ENCODE measurements at regions not wholly inside any gene's neighbourhood (a gene's known extent, or its start where the extent isn't known, plus 50 kb on each side); places are given as distances from the start of the nearest gene placed in this dataset.
"Not testable (repeated sequence)": the region's sequence is repeated elsewhere in the genome, so short reads cannot be mapped to it uniquely, and the experiment has no call there.

- Histone ChIP-seq H3K79me2 (ENCODE audit: insufficient read depth, low read depth, low read length) (no peaks in the 10 kb centered on the region), H3K9me3 (ENCODE audit: low read length) (no peaks in the 10 kb centered on the region), H3K27ac (ENCODE audit: low read depth, low read length, poor library complexity, severe bottlenecking) (no peak overlapping the region), H3K4me2 (ENCODE audit: low read length) (no peak overlapping the region), H3K4me3 (ENCODE audit: low read depth, low read length, poor library complexity, severe bottlenecking) (no peak overlapping the region), H3K36me3 (ENCODE audit: insufficient read depth, low read length) (no peaks in the 10 kb centered on the region), H3K4me1 (ENCODE audit: insufficient read depth, low read length, poor library complexity, severe bottlenecking) (no peaks in the 10 kb centered on the region), H2AFZ (ENCODE audit: low read length) (no peak overlapping the region), H3K9me2 (ENCODE audit: insufficient read depth, low read length) (no peaks in the 10 kb centered on the region), H4K20me1 (ENCODE audit: insufficient read depth, low read length) (no peaks in the 10 kb centered on the region)
- ChIA-PET CTCF (ENCODE audit: unreplicated experiment) (no interaction called here), POLR2A (no interaction called here)
- intact Hi-C loops (cut with micrococcal nuclease; ENCODE audit: unreplicated experiment), result no loop called here
- TF ChIP-seq EZH2phosphoT487 (IDR thresholded peaks at IDR 0.05; ENCODE audit: borderline replicate concordance, low read depth, low read length) (no peak), CTCF (conservative IDR thresholded peaks at IDR 0.05; ENCODE audit: low read length) (no peak)
- DNase-seq (ENCODE audit: low spot score), result no peak
- BruUV-seq (replicated peaks), result no TSS peak
Measured at GRCh38 chr15:62365795-62366442, 200.8 kb upstream of the C2CD4B start.

- no peak for DNase-seq (ENCODE audit: low spot score)
- Histone ChIP-seq H3K4me3 (ENCODE audit: low read depth, low read length, poor library complexity, severe bottlenecking) (no peak overlapping the region), H3K9me3 (ENCODE audit: low read length) (no peaks in the 10 kb centered on the region), H3K27ac (ENCODE audit: low read depth, low read length, poor library complexity, severe bottlenecking) (no peak overlapping the region), H3K79me2 (ENCODE audit: insufficient read depth, low read depth, low read length) (no peaks in the 10 kb centered on the region), H3K4me2 (ENCODE audit: low read length) (no peak overlapping the region), H3K9me2 (ENCODE audit: insufficient read depth, low read length) (no peaks in the 10 kb centered on the region), H3K36me3 (ENCODE audit: insufficient read depth, low read length) (no peaks in the 10 kb centered on the region), H2AFZ (ENCODE audit: low read length) (no peak overlapping the region), H4K20me1 (ENCODE audit: insufficient read depth, low read length) (no peaks in the 10 kb centered on the region), H3K4me1 (ENCODE audit: insufficient read depth, low read length, poor library complexity, severe bottlenecking) (no peaks in the 10 kb centered on the region)
- ChIA-PET POLR2A (no interaction called here), CTCF (ENCODE audit: unreplicated experiment) (no interaction called here)
- BruUV-seq (replicated peaks), result no TSS peak
- TF ChIP-seq EZH2phosphoT487 (IDR thresholded peaks at IDR 0.05; ENCODE audit: borderline replicate concordance, low read depth, low read length) (no peak), CTCF (conservative IDR thresholded peaks at IDR 0.05; ENCODE audit: low read length) (no peak)
- intact Hi-C loops (cut with micrococcal nuclease; ENCODE audit: unreplicated experiment), result no loop called here
Measured at GRCh38 chr15:62369454-62369853, 204.4 kb upstream of the C2CD4B start.

- H3K9me3 ChIP-seq (ENCODE audit: low read length); H3K9me2 ChIP-seq (ENCODE audit: insufficient read depth, low read length); H3K4me2 ChIP-seq (ENCODE audit: low read length); H3K79me2 ChIP-seq (ENCODE audit: insufficient read depth, low read depth, low read length); H4K20me1 ChIP-seq (ENCODE audit: insufficient read depth, low read length); DNase-seq (ENCODE audit: low spot score); CTCF ChIA-PET (ENCODE audit: unreplicated experiment); H3K27ac ChIP-seq (ENCODE audit: low read depth, low read length, poor library complexity, severe bottlenecking); intact Hi-C loops (cut with micrococcal nuclease; ENCODE audit: unreplicated experiment); BruUV-seq (replicated peaks); H2AFZ ChIP-seq (ENCODE audit: low read length); H3K36me3 ChIP-seq (ENCODE audit: insufficient read depth, low read length); H3K4me1 ChIP-seq (ENCODE audit: insufficient read depth, low read length, poor library complexity, severe bottlenecking); H3K4me3 ChIP-seq (ENCODE audit: low read depth, low read length, poor library complexity, severe bottlenecking); POLR2A ChIA-PET: not testable (repeated sequence)
Measured at GRCh38 chr15:62371683-62372082, 206.6 kb upstream of the C2CD4B start.
